Stomach (tissue), 8 donors: ENCODE measurements at regions not wholly inside any gene's neighbourhood (a gene's known extent, or its start where the extent isn't known, plus 50 kb on each side); places are given as distances from the start of the nearest gene placed in this dataset.

Experiments
- DNase-seq, 2 donors: peaks; one replicate each; pipeline versions ENCODE4 v3.0.0 to v3.0.0-alpha.2; 2013 to 2019
- H3K27ac ChIP-seq, 5 donors: fragments of 200-600 bp in 4 of 5; sonication (generic) in 4 of 5; one replicate each; pipeline ENCODE4 v1.5.1; 2013 to 2019; ENCODE audit warnings: mild to moderate bottlenecking in 1 of 5, moderate library complexity in 1 of 5
- H3K27me3 ChIP-seq, 3 donors: fragments of 200-600 bp; sonication (generic); one replicate each; pipeline ENCODE4 v1.5.1; 2017 to 2019; ENCODE audit warnings: mixed run types in 1 of 3
- H3K36me3 ChIP-seq, 4 donors: fragments of 200-600 bp; sonication (generic); 1 replicate in 3 of 4; 2 replicates in 1 of 4; pipeline ENCODE4 v1.5.1; 2016 to 2019
- H3K4me1 ChIP-seq, 4 donors: fragments of 200-600 bp; sonication (generic); one replicate each; pipeline ENCODE4 v1.5.1; 2016 to 2019
- H3K4me3 ChIP-seq, 4 donors: fragments of 200-600 bp; sonication (generic) in 3 of 4; one replicate each; pipeline ENCODE4 v1.5.1; 2016 to 2019; ENCODE audit warnings: mild to moderate bottlenecking in 1 of 4
- H3K9me3 ChIP-seq, 4 donors: fragments of 200-600 bp; sonication (generic); one replicate each; pipeline ENCODE4 v1.5.1; 2016 to 2019
- CTCF ChIP-seq, 7 experiments: fragments of 450-650 bp in 4 of 7; fragments of 200-600 bp in 3 of 7; sonication (generic) in 3 of 7; IDR thresholded peaks; one replicate each; pipeline ENCODE4 v1.5.1; 2016 to 2019; ENCODE audit warnings: antibody characterized with exemption in 7 of 7, control low read depth in 2 of 7, mild to moderate bottlenecking in 1 of 7
- EP300 ChIP-seq: sonication (generic); formaldehyde crosslinking; IDR thresholded peaks from one replicate; pipeline ENCODE4 v1.6.1; 2017; ENCODE audit warnings: antibody characterized with exemption
- POLR2A ChIP-seq, 4 donors: fragments of 450-650 bp; IDR thresholded peaks; one replicate each; pipeline ENCODE4 v1.6.1; 2016; ENCODE audit warnings: antibody characterized with exemption in 4 of 4, control low read depth in 2 of 4, mild to moderate bottlenecking in 1 of 4, moderate library complexity in 1 of 4
- POLR2AphosphoS5 ChIP-seq, 3 donors: sonication (generic); formaldehyde crosslinking; IDR thresholded peaks; one replicate each; pipeline ENCODE4 v1.6.1; 2016; ENCODE audit warnings: antibody characterized with exemption in 3 of 3
- WGBS, 5 donors: extraction: QIAGEN DNeasy Blood & Tissue Kit in 3 of 5; methylation state at CpG; one replicate each; pipeline versions ENCODE4 v1.1.5 to v1.1.7; 2013 to 2018; 5-methylcytosine and 5-hydroxymethylcytosine counted together
- intact Hi-C: fragments of 100-400 bp; cut with DNase I; formaldehyde crosslinking; loops from one replicate; pipeline ENCODE4 v1.15.1; 2023; ENCODE audit warnings: low total_unique reads
- donor health status: healthy with polysubstance abuse.
- donor health status: Bipolar disorder and iron deficiency.
- donor health status: healthy.

DNA sequence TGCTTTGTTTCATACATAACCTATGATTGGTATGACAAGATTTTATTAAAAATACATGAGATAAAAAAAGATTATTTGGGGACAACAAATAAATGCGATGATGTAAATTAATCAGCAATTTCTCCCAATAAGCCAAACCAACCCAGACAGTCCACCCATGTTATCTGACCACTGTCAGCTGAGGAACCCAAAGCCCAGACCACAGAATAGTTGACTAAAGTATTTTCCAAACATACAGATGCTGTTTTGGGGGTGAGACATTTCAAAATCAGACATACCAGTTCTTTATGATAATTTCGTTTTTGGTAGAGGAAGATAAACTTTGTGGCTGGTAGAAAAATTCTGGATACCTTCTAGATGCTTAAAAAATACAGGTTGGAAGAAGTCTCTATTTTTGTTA is 650.8 kb upstream of the FAM241A start:
- H3K4me1 ChIP-seq: no peaks in the 10 kb centered on the region
- no peak overlapping the region for H3K4me3 ChIP-seq
- WGBS, 5 donors: 65 to 75% (median 67%) methylated on average over 2 of the region's 2 CpGs
- DNase-seq: no peak
- H3K27ac ChIP-seq: no peak overlapping the region
- no peaks in the 10 kb centered on the region for H3K27me3 ChIP-seq
- H3K36me3 ChIP-seq: no peaks in the 10 kb centered on the region
- intact Hi-C loops: no loop called here
- H3K9me3 ChIP-seq: no peaks in the 10 kb centered on the region
- TF ChIP-seq CTCF (IDR thresholded peaks at IDR 0.05) (no peak), EP300 (no peak), POLR2A (IDR thresholded peaks at IDR 0.05) (no peak), POLR2AphosphoS5 (IDR thresholded peaks at IDR 0.05) (no peak)

- Histone ChIP-seq H3K27me3 (no peaks in the 10 kb centered on the region), H3K36me3 (no peaks in the 10 kb centered on the region), H3K4me3 (no peak overlapping the region), H3K9me3 (no peaks in the 10 kb centered on the region), H3K27ac (no peak overlapping the region), H3K4me1 (no peaks in the 10 kb centered on the region)
- intact Hi-C loops: no loop called here
- no peak for DNase-seq
- TF ChIP-seq EP300: no peak
- TF ChIP-seq POLR2AphosphoS5 (IDR thresholded peaks at IDR 0.05): no peak
- TF ChIP-seq CTCF (IDR thresholded peaks at IDR 0.05): no peak
- TF ChIP-seq POLR2A (IDR thresholded peaks at IDR 0.05): no peak
- WGBS, 5 donors: 24 to 36% (median 26%) methylated on average over 1 of the region's 1 CpG
Observed at GRCh38 chr4:111494971-111495370, 650.3 kb upstream of the FAM241A start.

DNA sequence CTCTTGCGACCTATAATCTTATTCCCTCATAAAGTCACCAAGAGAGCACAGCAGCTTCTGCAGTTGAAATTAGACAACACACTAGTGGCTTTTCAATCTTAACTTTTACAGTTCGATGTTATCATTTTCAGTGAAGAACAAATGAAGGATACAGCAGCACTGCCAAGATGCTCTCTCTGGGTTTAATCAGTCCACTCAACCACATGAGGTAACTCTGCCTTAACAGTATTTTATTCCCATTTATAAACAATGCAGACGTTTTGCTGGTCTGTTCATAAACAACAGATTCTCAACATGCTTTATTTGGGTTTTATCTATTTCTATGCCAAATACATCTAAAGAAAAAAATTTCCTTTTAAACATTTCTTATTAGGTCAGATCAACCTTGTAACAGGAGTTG is 646.0 kb upstream of the FAM241A start:
- TF ChIP-seq CTCF (IDR thresholded peaks at IDR 0.05): no peak
- TF ChIP-seq POLR2AphosphoS5 (IDR thresholded peaks at IDR 0.05): no peak
- no peak for TF ChIP-seq EP300
- TF ChIP-seq POLR2A (IDR thresholded peaks at IDR 0.05): no peak
- 43 to 62% (median 58%) methylated on average over 3 of the region's 3 CpGs for WGBS, 5 donors

DNA sequence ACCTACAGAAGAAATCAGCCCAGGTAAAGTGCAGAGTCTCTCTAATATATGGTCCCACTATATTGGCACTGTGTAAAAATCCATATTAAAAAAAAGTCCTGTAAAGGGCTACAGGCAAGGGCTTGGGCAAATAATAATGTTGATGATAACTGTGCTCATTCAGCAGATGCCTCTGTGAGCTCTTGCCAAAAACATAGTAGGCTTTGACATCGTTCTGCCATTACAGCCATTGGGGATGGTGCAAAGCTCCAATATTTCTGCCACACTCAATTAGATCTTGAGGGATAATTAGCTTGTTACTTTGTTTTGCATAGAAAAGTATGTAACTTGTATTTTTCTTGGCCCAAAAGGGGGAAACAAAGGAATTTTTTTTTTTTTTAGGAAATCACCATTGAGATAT is 645.5 kb upstream of the FAM241A start:
- Histone ChIP-seq H3K4me3 (no peak overlapping the region), H3K9me3 (no peaks in the 10 kb centered on the region), H3K27me3 (no peaks in the 10 kb centered on the region), H3K36me3 (no peaks in the 10 kb centered on the region), H3K27ac (no peak overlapping the region), H3K4me1 (no peaks in the 10 kb centered on the region)
- 50 to 84% (median 58%) methylated on average over 1 of the region's 1 CpG for WGBS, 5 donors
- no peak for DNase-seq
- TF ChIP-seq CTCF (IDR thresholded peaks at IDR 0.05): no peak
- no peak for TF ChIP-seq EP300
- no peak for TF ChIP-seq POLR2AphosphoS5 (IDR thresholded peaks at IDR 0.05)
- TF ChIP-seq POLR2A (IDR thresholded peaks at IDR 0.05): no peak
- intact Hi-C loops: no loop called here

More for the DNA sequence above, 646.0 kb upstream of the FAM241A start:
- intact Hi-C loops: no loop called here
- no peaks in the 10 kb centered on the region for H3K9me3 ChIP-seq
- H3K4me1 ChIP-seq: no peaks in the 10 kb centered on the region
- no peaks in the 10 kb centered on the region for H3K27me3 ChIP-seq
- H3K36me3 ChIP-seq: no peaks in the 10 kb centered on the region
- H3K4me3 ChIP-seq: no peak overlapping the region
- H3K27ac ChIP-seq: no peak overlapping the region
- DNase-seq: no peak
